Right cardiac atrium (tissue), 5 donors: ENCODE measurements at regions not wholly inside any gene's neighbourhood (a gene's known extent, or its start where the extent isn't known, plus 50 kb on each side); places are given as distances from the start of the nearest gene placed in this dataset.

Experiments used
- ATAC-seq, 2 donors: fragments of 200-7000 bp; cut with Tn5 transposase; one replicate each; pipeline versions ENCODE4 v1.8.0 to v1.9.1; 2020; ENCODE audit warnings: moderate library complexity in 2 of 2, mild to moderate bottlenecking in 1 of 2
- DNase-seq, 3 donors: peaks; one replicate each; pipeline ENCODE4 v3.0.0-alpha.2; 2020
- H3K27ac ChIP-seq: one replicate; pipeline ENCODE4 v1.5.1; 2013; ENCODE audit warnings: mild to moderate bottlenecking, low read length, control low read depth, moderate library complexity
- H3K27me3 ChIP-seq: one replicate; pipeline ENCODE4 v1.6.1; 2013; ENCODE audit not compliant: control insufficient read depth, insufficient read depth
- H3K4me1 ChIP-seq: one replicate; pipeline ENCODE4 v1.6.1; 2013; ENCODE audit warnings: low read length; ENCODE audit not compliant: control insufficient read depth, insufficient read depth
- H3K4me3 ChIP-seq: one replicate; pipeline ENCODE4 v1.5.1; 2013; ENCODE audit warnings: low read length, control low read depth
- H3K9me3 ChIP-seq: one replicate; pipeline ENCODE4 v1.6.1; 2013; ENCODE audit warnings: low read length; ENCODE audit not compliant: control insufficient read depth
- WGBS: extraction: QIAGEN DNeasy Blood & Tissue Kit; methylation state at CpG from one replicate; pipeline ENCODE4 v1.1.7; 2013; 5-methylcytosine and 5-hydroxymethylcytosine counted together
- intact Hi-C, 4 donors: fragments of 100-400 bp; cut with DNase I; formaldehyde crosslinking; loops; one replicate each; pipeline versions ENCODE4 v1.11.0 to v1.14.0; 2022 to 2023
- donor health status: healthy with polysubstance abuse.
- donor health status: DM: no; HTN: yes; CAD: no.
- donor health status: DM: no; HTN: no; CAD: no.
- donor health status: DM: no; HTN: yes; CAD: no; lungs with severe emphysema.
- donor health status: DM: yes; HTN: yes; CAD: no.

DNA sequence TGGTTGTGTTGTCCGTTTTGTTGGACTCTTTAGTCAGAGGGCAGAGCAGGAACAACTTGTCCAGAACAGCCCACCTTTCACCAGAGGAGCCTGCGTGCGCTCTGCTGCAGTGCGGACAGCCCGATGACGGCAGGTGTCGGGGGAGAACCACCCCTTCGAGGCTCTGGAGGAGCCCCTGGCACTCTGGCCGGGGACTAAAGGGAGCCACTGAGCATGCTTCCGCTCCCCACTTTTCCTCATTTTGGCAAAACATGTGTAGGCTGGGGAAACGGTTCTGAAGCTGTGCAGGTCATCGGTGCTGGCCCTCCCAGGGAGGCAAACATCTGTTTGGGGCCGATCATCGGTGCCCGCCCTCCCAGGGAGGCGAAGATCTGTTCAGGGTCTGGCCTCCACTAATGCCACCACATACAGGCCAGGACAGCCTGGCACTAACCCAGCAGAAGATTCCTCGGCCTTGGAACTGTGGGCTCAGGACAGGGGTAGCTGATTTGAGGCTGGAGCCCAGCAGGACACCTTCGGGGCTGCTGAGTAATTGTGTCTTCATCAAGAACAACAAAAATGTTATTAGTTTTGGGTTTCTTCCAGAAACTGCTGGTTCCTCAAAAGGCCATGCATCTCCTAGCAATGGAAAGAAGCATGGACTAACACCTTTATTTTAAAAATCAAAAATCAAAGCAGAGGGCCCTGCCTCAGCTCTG lies 124.4 kb upstream of the TCERG1L start:
- 68% methylated on average over 18 of the region's 18 CpGs for whole genome bisulfite sequencing
- ATAC-seq = no peak

GRCh38 chr10:131436458-131436857 lies 124.9 kb upstream of the TCERG1L start:
- intact Hi-C loops = no loop called here
- Histone ChIP-seq H3K27ac (no peak overlapping the region), H3K9me3 (no peaks in the 10 kb centered on the region), H3K27me3 (no peaks in the 10 kb centered on the region), H3K4me3 (no peak overlapping the region), H3K4me1 (no peaks in the 10 kb centered on the region)
- ATAC-seq (no peak), DNase-seq (no peak)
- 42% methylated on average over 4 of the region's 4 CpGs for WGBS

More for the DNA sequence above, 124.4 kb upstream of the TCERG1L start:
- Histone ChIP-seq H3K27ac (no peak overlapping the region), H3K9me3 (no peaks in the 10 kb centered on the region), H3K4me1 (no peaks in the 10 kb centered on the region), H3K4me3 (no peak overlapping the region), H3K27me3 (no peaks in the 10 kb centered on the region)
- intact Hi-C loops = no loop called here
- DNase-seq = peak in 2 of 3 donors; percentile 19 to 60

DNA sequence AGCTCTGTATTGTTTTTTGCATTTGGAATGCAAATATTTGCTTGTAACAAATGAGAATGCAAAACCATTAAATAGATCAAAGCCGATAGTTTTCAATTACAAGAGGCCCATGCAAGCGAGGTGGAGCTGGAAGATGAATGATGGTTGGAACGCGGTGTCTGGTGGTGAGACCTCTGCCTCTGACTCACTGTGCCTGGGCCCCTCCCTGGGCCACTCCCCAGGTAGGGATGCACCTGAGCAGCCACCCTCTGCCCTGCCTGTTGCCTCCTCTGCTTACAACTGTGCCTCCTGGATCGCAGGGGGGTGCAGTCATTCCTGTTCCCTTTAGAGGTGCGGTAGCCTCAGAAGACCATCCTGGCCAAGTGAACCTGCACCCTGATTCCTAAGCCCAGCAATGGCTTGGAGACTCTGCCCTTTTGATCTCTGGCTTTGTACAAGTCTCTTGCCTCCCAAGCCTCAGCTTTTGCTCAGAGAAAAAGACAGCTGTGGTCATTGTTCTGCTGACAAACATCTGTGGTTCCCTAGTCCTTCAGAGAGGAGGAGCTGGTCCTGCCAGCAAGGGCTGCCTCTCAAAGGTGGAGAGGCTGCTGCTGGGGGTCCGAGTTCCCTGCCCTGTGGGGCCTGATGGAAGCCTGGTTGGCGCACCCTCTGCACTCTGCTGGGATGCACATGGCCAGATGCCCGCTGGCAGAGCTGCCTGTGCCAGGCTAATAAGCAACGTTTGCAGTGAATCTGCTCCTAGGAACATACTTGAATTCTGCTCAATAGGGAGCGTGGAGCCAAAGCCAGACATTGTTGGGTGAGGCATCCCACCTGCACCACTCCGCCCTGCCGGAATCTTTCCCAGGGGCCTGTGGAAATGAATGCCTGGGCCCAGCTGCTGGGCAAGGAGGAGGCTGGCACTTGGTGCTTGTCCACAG lies 126.3 kb upstream of the TCERG1L start:
- Histone ChIP-seq H3K27ac (no peak overlapping the region), H3K4me1 (no peaks in the 10 kb centered on the region), H3K4me3 (no peak overlapping the region), H3K27me3 (no peaks in the 10 kb centered on the region), H3K9me3 (no peaks in the 10 kb centered on the region)
- DNase-seq = peak in 1 of 3 donors; percentile 16
- intact Hi-C loops = no loop called here
- 83% methylated on average over 13 of the region's 13 CpGs for WGBS
- ATAC-seq = no peak

DNA sequence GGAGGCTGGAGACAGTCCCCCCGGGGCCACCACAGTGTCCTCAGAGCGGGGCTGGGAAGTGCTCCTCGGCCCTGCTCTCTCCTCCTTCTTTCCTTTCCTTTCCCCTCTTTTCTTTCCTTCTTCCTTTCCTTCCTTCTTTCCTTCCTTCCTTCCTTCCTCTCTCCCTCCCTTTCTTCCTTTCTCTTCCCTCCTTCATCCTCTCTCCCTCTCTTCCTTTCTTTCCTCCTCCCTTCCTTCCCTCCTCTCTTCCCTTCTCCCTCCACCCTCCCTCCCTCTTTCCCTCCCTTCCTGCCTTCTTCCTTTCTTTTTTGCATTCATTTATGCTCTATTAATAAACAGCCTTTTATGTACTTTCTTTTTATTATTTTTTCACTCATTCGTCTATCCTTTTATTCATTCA lies 127.1 kb upstream of the TCERG1L start:
- WGBS = 72% methylated on average over 4 of the region's 4 CpGs
- H3K9me3 ChIP-seq = no peaks in the 10 kb centered on the region
- intact Hi-C loops = no loop called here
- no peak overlapping the region for H3K27ac ChIP-seq
- no peak overlapping the region for H3K4me3 ChIP-seq
- H3K27me3 ChIP-seq = no peaks in the 10 kb centered on the region
- no peak for DNase-seq
- no peaks in the 10 kb centered on the region for H3K4me1 ChIP-seq
- no peak for ATAC-seq

GRCh38 chr10:131439705-131440104 lies 128.2 kb upstream of the TCERG1L start:
- 74% methylated on average over 6 of the region's 6 CpGs for WGBS
- Histone ChIP-seq H3K27me3 (no peaks in the 10 kb centered on the region), H3K4me3 (no peak overlapping the region), H3K27ac (no peak overlapping the region), H3K4me1 (no peaks in the 10 kb centered on the region), H3K9me3 (no peaks in the 10 kb centered on the region)
- intact Hi-C loops = no loop called here
- no peak for ATAC-seq
- no peak for DNase-seq

GRCh38 chr10:131440405-131441360 lies 129.2 kb upstream of the TCERG1L start:
- Histone ChIP-seq H3K27me3 (no peaks in the 10 kb centered on the region), H3K4me1 (no peaks in the 10 kb centered on the region), H3K27ac (no peak overlapping the region), H3K4me3 (no peak overlapping the region), H3K9me3 (no peaks in the 10 kb centered on the region)
- WGBS = 67% methylated on average over 33 of the region's 33 CpGs
- ATAC-seq (no peak), DNase-seq (no peak)
- intact Hi-C loops = no loop called here

- no peak for ATAC-seq
- no peaks in the 10 kb centered on the region for H3K9me3 ChIP-seq
- H3K4me1 ChIP-seq = no peaks in the 10 kb centered on the region
- WGBS = 67% methylated on average over 8 of the region's 8 CpGs
- H3K27ac ChIP-seq = no peak overlapping the region
- no peaks in the 10 kb centered on the region for H3K27me3 ChIP-seq
- no peak for DNase-seq
- intact Hi-C loops = no loop called here
- H3K4me3 ChIP-seq = no peak overlapping the region
Observed at GRCh38 chr10:131442271-131442670, 130.8 kb upstream of the TCERG1L start.

- intact Hi-C loops = no loop called here
Observed at GRCh38 chr10:131444286-131444685, 132.8 kb upstream of the TCERG1L start.

GRCh38 chr10:131444862-131445461 lies 133.4 kb upstream of the TCERG1L start:
- ATAC-seq (no peak), DNase-seq (no peak)
- no peaks in the 10 kb centered on the region for H3K4me1 ChIP-seq
- H3K27ac ChIP-seq = no peak overlapping the region
- H3K27me3 ChIP-seq = no peaks in the 10 kb centered on the region
- 47% methylated on average over 12 of the region's 12 CpGs for WGBS
- H3K4me3 ChIP-seq = no peak overlapping the region
- intact Hi-C loops = no loop called here
- H3K9me3 ChIP-seq = no peaks in the 10 kb centered on the region

More at GRCh38 chr10:131444286-131444685, 132.8 kb upstream of the TCERG1L start:
- H3K27me3 ChIP-seq = no peaks in the 10 kb centered on the region
- ATAC-seq (no peak), DNase-seq (no peak)
- no peaks in the 10 kb centered on the region for H3K4me1 ChIP-seq
- H3K27ac ChIP-seq = no peak overlapping the region
- H3K9me3 ChIP-seq = no peaks in the 10 kb centered on the region
- no peak overlapping the region for H3K4me3 ChIP-seq

DNA sequence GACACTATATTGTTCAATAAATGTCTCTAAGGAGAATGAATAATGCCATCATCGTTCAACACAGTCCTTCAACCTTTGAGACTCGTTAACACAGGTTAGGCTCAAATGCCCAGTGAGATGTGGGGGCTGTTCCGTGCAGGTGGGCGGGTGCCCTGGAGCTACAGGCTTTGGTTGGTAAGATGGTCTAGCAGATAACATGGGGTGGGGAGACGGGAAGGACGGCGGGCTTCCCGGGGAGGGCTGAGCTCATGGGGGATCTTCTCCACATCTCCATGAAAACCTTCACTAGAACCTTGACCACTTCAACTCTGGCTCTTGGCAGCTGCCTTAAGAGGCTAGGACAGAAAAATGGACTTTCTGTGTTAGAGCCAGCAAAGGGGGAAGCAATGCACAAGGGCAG lies 134.1 kb upstream of the TCERG1L start:
- intact Hi-C loops = no loop called here
- DNase-seq = no peak
- no peak for ATAC-seq
- Histone ChIP-seq H3K4me3 (no peak overlapping the region), H3K27ac (no peak overlapping the region), H3K9me3 (no peaks in the 10 kb centered on the region), H3K27me3 (no peaks in the 10 kb centered on the region), H3K4me1 (no peaks in the 10 kb centered on the region)
- WGBS = 86% methylated on average over 8 of the region's 8 CpGs
